HG03571 (cell line): ENCODE measurements at regions not wholly inside any gene's neighbourhood (a gene's known extent, or its start where the extent isn't known, plus 50 kb on each side); places are given as distances from the start of the nearest gene placed in this dataset.
"Not testable (repeated sequence)": the region's sequence is repeated elsewhere in the genome, so short reads cannot be mapped to it uniquely, and the experiment has no call there.

Experiments
- ATAC-seq: cut with Tn5 transposase; IDR thresholded peaks from one replicate; pipeline ENCODE4 v1.9.1; 2021; ENCODE audit not compliant: unreplicated experiment

- no peak for ATAC-seq
Observed at GRCh38 chr5:106292654-106293053, 1378.1 kb downstream of the EFNA5 start.

- ATAC-seq, result no peak
Observed at GRCh38 chr5:106290841-106291240, 1379.9 kb downstream of the EFNA5 start.

GRCh38 chr5:106288979-106289378 lies 1381.8 kb downstream of the EFNA5 start:
- no peak for ATAC-seq

GRCh38 chr5:106277540-106278096 lies 1393.1 kb downstream of the EFNA5 start:
- no peak for ATAC-seq

GRCh38 chr5:106269252-106269843 lies 1401.4 kb downstream of the EFNA5 start:
- ATAC-seq, result no peak

- ATAC-seq, result no peak
Observed at GRCh38 chr5:106267256-106267655, 1403.5 kb downstream of the EFNA5 start.

- ATAC-seq, result no peak
Observed at GRCh38 chr5:106262395-106262794, 1408.3 kb downstream of the EFNA5 start.

- ATAC-seq, result not testable (repeated sequence)
Observed at GRCh38 chr5:106259431-106260090, 1411.2 kb downstream of the EFNA5 start.

- no peak for ATAC-seq
Observed at GRCh38 chr5:106258591-106259125, 1412.1 kb downstream of the EFNA5 start.

GRCh38 chr5:106254784-106255183 lies 1416.0 kb downstream of the EFNA5 start:
- no peak for ATAC-seq

- ATAC-seq, result not testable (repeated sequence)
Observed at GRCh38 chr5:106246044-106246745, 1424.5 kb downstream of the EFNA5 start.

GRCh38 chr5:106241409-106241808 lies 1429.3 kb downstream of the EFNA5 start:
- no peak for ATAC-seq

GRCh38 chr5:106205916-106206571 lies 1464.7 kb downstream of the EFNA5 start:
- ATAC-seq, result no peak

- ATAC-seq, result no peak
Observed at GRCh38 chr5:106202035-106202434, 1468.7 kb downstream of the EFNA5 start.

- no peak for ATAC-seq
Observed at GRCh38 chr5:106200971-106201370, 1469.8 kb downstream of the EFNA5 start.

- ATAC-seq, result no peak
Observed at GRCh38 chr5:106195679-106196474, 1474.9 kb downstream of the EFNA5 start.

GRCh38 chr5:106189121-106189809 lies 1481.5 kb downstream of the EFNA5 start:
- no peak for ATAC-seq

GRCh38 chr5:106185661-106186081 lies 1485.1 kb downstream of the EFNA5 start:
- ATAC-seq, result no peak

- no peak for ATAC-seq
Observed at GRCh38 chr5:106174903-106175302, 1495.8 kb downstream of the EFNA5 start.
